Body of pancreas (tissue), 4 donors: ENCODE measurements at regions not wholly inside any gene's neighbourhood (a gene's known extent, or its start where the extent isn't known, plus 50 kb on each side); places are given as distances from the start of the nearest gene placed in this dataset.

Source experiments
- CTCF ChIP-seq, 7 experiments: fragments of 450-650 bp in 4 of 7; fragments of 200-600 bp in 3 of 7; sonication (generic) in 3 of 7; IDR thresholded peaks; one replicate each; pipeline ENCODE4 v1.5.1; 2016 to 2019; ENCODE audit warnings: antibody characterized with exemption in 7 of 7
- POLR2A ChIP-seq, 3 donors: fragments of 450-650 bp; IDR thresholded peaks; one replicate each; pipeline ENCODE4 v1.6.1; 2016; ENCODE audit warnings: antibody characterized with exemption in 3 of 3, mild to moderate bottlenecking in 2 of 3

- TF ChIP-seq CTCF (IDR thresholded peaks at IDR 0.05): no peak
- no peak for TF ChIP-seq POLR2A (IDR thresholded peaks at IDR 0.05)
Measured at GRCh38 chr17:33944826-33945225, 310.3 kb upstream of the CCL2 start.
